GM18499 (cell line): ENCODE measurements at regions not wholly inside any gene's neighbourhood (a gene's known extent, or its start where the extent isn't known, plus 50 kb on each side); places are given as distances from the start of the nearest gene placed in this dataset.
"Not testable (repeated sequence)": the region's sequence is repeated elsewhere in the genome, so short reads cannot be mapped to it uniquely, and the experiment has no call there.

Source experiments
- ATAC-seq: cut with Tn5 transposase; IDR thresholded peaks from one replicate; pipeline ENCODE4 v1.9.1; 2021; ENCODE audit warnings: moderate number of reproducible peaks; ENCODE audit not compliant: insufficient read depth, unreplicated experiment

DNA sequence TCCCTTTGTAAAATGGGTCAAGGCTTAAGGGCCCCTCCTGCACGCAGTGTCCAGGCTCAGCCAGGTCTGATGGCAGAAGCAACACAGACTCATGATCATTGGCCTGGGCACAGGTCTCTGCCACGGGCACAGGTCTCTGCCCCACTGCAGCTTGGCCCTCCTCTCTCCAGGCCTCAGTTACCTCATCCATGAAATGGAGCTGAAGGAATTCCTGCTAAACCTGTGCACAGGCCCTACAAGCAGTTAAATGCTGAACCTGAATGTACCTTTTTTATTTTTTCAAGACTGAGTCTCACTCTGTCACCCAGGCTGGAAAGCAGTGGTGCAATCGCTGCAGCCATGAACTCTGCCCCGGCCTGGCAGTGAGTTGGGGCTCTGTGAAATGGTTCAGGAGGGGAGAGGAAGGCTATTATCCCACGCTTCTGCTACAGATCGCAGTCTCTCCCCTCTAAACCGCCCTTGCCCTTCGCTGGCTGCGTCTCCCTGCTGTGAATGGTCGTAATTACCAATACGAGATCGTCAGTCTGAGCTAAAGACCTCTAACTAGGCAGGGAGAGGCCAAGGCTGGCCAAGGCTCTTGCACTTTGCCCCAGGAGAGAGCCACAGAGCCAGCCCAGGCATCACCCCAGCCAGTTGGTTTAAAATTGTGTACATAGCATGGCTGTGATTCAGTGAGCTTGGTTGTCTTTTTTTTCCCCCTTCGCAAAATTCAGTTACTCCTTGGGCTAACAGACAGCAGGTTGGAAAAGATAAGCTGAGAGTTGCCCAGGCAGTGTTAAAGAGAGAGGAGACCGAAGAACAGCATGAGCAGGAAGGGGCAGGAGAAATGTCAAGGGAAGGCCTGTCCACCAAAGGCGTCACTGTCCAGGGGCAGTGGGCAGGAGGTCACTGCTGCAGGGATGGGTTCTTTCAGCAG, 93.0 kb upstream of the KCTD7 start:
- no peak for ATAC-seq

DNA sequence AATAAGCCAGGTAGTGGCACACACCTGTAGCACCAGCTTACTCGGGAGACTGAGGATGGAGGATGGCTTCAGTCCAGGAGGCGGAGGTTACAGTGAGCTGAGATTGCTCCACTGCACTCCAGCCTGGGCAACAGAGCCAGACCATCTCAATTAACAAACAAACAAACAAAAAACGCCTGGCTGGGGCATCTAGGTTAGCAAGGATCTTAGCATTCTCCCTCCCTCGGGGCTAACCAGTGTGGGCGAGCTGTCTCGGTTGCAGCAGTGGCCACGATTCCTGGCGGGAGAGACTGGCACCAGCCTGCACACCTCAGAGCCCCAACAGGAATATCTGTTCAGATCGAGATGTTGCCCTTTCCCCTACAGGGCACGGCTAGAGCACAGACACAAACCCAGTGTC, 91.3 kb upstream of the KCTD7 start:
- ATAC-seq = no peak

DNA sequence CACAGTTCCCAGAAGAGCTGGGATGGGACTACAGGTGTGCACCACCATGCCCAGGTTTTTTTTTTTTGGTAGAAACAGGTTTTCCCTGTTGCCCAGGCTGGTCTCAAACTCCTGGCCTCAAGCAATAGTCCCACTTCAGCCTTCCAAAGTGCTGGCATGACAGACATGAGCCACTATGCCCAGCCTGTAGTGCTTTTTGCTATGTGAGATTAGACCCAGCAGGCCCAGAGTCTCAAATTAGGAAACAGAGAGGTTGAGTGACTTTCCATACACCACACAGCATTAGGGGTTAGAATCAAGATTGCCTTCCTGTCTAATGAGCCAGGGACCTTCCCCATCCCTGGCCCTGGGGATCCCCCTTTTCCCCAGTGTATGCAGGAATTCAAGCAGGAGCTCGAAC, 90.8 kb upstream of the KCTD7 start:
- ATAC-seq = no peak

DNA sequence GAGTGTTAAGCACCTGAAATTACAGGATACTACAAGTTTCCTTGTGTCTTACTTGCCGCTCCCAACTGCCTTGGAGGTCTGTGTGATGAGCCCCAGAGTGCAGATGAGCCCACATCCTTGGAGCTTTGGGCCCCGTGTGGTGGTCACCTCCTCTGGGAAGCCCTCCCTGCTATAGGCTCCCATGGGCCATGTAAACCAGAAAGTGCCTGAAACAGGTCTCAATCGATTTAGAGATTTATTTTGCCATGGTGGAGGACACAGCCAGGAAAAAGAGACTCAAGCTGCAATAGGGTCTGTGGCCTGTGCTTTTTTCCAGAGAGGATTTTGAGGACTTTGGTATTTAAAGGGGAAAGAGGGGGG, 89.4 kb upstream of the KCTD7 start:
- no peak for ATAC-seq

DNA sequence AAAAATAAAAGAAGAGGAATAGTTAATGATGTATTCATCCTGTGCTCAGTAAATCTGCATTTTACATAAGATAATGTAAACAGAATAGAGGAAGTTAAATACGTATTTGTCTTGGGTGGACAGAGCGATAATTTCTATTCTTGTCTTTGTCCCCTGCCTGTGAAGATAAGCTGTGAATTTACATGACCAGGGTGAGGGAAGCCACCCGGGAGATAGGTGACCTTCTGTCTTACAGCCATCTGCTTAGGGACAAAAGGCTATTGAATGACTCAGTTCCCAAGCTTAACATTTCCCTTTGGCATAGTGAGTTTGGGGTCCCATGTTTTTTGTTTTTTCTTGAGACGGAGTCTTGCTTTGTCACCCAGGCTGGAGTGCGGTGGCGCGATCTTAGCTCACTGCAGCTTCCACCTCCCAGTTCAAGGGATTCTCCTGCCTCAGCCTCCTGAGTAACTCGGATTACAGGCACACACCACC, 88.7 kb upstream of the KCTD7 start:
- no peak for ATAC-seq

DNA sequence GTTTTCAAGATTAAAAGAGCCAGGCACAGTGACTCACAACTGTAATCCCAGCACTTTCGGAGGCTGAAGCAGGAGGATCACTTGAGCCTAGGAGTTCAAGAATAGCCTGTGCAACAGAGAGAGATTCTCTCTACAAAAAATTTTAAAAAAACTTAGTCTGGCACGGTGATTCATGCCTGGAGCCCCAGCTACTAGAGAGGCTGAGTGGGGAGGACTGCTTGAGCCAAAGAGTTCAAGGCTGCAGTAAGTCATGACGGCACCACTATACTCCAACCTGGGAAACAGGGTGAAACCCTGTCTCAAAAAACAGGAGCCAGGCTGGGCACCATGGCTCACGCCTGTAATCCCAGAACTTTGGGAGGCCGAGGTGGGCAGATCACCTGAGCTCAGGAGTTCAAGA, 86.6 kb upstream of the KCTD7 start:
- ATAC-seq = no peak

DNA sequence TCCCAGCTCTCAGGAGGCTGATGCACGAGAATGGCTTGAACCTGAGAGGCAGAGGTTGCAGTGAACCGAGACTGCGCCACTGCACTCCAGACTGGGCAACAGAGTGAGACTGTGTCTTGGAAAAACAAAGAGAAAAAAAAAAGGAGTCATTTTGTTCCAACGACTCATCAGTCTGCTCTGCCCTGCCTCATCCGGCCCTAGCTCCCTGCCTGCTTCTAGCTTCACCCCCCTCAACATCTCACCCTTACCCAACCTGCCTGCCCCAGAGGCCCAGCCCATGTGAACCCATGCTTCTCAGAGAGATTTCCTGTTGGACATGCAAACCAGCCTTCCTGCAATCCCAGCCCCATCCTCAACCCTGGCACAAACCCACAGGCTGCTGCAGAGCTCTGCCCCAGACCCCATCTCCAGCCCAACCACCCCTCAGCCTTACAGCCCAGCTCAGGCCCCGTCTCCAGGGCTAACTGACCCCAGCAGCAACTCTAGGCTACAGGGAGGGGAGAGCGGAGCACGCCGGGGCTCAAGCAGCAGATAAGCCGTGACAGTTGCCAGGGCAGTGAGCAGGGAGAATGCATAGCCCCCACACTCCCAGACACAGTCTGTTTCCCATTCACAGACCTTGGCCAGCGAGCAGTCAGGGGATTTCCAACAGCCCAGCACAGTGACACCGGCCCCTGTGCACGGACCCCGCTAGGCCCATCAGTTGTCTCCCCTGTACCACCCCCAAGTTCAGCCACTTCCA, 86.0 kb upstream of the KCTD7 start:
- no peak for ATAC-seq

DNA sequence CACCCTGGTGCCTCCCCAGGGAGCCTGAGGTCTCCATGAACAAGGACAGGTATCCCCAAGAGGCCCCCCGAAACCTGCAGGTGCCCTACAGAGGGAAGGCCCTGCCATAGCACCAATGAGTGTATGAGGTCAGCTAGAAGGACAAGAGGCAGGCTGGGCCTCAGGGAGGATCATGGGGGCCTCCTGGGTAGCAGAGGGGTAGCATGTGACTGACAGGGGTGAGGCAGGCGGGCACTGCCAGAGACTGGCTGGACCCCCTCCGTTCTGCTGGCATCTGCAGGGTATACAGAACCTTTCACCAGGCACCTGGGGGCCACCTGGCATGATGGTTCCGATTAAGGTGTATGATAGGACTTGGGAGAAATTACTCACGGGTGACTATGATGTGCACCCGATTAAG, 79.2 kb upstream of the KCTD7 start:
- ATAC-seq = no peak

DNA sequence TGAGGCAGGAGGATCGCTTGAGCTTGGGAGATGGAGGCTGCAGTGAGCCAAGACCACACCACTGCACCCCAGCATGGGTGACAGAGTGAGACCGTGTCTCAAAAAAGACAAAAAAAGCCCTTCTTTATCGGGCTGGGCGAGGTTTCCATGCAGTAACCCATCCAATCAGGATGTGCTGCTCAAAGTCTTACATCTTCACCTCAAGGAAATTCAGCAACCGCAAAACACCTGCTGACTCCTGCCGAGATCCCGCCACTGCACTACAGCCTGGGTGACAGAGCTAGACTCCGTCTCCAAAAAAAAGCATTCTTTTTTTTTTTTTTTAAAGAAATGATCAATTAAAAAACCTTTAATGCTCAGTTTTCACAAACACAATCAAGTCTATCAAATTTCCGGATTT, 75.7 kb upstream of the KCTD7 start:
- no peak for ATAC-seq

DNA sequence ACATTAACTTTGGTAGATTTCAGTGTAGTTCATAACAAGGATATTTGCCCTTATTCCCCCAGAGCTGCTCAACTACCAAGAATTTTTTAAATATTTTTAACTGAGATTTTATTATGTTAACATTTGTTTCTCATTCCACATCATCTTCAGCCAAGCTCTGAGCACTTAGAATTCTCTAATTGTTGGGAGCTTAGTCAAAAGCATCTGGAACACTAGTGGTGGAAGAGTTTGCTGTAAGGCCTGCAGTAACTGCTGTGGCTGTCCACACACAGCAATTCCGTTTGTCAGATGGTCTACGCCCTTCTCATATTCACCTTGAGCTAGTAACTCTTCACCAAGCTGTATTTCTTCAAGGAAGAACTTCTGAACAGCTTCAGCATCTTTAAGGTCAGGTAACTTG, 75.0 kb upstream of the KCTD7 start:
- ATAC-seq = not testable (repeated sequence)

DNA sequence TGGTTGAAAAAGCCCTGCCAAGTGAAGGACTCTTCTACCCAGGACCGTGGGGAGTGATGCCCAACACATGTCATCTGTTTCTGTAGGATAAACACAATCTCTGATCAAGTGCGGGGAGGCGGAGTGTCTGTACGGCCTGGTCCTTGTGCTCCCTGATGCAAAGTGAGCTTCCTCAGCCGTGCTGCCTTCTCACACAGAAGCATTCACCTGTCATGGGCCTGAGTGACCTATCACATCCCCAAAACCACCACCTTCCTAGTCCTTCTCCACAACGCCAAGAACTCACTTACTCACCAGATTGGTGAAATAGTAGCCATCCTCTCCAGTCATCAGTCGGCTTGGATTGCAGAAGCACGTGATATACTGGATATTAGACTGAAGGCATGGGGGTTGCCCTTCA, 74.4 kb upstream of the KCTD7 start:
- ATAC-seq = not testable (repeated sequence)

DNA sequence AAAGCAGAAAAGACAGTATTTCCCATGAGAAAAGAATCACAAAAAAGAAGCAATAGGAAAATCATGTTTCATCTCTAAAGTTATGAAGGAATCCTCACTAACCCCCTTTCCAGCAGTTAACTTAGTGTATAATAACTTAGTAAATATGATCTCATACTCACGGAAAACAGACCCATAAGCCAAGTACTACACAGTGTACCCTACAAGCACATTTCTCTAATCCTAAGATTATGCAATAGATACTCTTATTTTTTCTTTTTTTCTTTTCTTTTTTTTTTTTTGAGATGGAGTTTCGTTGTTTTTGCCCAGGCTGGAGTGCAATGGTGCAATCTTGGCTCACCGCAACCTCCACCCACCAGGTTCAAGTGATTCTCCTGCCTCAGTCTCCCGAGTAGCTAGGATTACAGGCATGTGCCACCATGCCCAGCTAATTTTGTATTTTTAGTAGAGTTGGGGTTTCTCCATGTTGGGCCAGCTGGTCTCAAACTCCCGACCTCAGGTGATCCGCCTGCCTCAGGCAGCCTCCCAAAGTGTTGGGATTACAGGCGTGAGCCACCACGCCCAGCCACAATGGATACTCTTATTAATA, 73.7 kb upstream of the KCTD7 start:
- ATAC-seq = not testable (repeated sequence)

DNA sequence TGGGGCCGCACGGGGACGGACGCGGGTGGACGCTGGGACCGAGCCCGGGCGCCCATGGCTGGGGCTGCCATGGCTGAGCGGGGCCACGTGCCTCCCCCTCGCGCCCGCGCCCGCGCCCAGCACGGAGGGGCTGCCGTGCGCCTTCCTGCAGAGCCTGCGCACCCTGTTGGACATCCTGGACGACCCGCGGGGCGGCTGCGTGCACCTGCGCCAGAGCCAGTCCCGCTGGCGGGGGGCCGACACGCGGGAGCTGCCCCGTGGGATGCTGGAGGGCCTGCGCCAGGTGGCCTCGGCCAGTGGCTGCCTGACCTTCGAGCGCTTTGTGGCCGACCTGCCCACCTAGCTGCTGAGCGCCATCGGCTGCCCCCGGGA, 72.5 kb upstream of the KCTD7 start:
- ATAC-seq = no peak

DNA sequence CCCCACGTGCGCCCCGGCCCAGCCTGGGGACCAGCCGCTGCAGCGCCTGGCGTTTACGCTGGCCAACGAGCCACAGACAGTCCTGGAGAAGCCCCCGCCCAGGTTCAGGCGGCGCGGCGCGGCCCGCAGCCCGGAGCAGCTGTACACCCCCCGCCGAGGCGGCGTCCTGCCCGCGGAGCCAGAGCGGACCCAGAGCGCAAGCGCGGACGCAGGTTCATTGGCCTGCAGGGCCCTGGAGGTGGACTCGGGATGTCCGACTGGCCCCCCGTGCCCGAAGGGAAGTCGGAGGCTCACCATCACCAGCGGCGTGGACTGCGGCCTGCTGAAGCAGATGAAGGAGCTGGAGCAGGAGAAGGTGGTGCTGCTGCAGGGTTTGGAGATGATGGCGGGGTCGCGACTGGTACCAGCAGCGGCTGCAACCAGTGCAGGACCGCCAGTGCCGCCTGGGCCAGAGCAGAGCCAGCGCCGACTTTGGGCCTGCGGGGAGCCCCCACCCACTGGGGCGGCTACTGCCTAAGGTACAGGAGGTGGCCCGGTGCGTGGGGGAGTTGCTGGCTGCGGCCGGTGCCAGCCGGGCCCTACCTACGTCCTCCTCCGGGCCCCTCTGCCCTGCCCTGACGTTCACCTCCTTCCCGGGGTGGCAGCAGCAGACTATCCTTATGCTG, 72.0 kb upstream of the KCTD7 start:
- no peak for ATAC-seq

DNA sequence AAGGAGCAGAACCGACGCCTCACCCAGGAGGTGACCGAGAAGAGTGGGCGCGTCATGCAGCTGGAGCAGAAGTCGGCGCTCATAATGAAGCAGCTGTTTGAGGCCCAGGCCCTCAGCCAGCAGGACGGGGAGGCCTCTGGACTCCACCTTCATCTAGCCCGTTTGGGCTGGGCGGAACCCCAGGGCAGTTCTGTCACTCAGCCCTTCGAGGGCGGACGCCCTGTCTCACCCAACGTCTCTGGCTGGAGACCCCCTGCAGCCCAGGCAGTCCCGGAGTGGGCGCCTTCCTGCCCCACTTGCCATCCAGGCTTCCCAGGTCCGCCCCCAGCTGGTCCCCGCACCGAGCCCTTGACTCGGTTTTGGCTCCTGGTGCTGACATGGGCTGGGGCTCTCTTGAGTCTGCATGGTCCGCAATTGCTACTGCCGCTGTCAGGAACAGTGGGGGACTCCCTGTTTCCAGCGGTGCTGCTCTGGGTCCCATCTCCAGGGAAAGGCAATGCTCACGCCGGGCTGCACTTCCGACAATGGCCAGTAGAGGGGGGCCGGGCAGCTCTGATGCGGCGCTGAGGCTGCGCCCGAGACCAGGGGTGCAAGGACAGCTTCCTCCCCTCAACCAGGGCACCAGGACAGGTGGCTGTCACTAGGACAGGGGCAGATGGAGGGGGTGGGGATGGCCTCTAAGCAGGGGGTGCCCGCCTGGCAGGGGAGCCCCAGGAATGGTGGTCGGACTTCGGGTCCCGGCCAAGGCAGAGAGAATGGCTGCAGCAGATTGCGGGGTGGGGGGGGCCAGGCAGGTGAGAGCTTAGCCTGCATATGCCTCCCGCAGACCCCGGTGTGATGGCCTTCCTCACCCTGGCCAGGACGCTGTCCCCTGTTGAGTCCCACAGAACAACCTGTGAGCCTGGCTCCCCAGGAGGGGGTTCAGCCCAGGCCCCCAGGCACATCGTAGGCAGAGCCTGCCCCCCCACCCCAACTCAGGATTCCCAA, 71.2 kb upstream of the KCTD7 start:
- ATAC-seq = no peak

DNA sequence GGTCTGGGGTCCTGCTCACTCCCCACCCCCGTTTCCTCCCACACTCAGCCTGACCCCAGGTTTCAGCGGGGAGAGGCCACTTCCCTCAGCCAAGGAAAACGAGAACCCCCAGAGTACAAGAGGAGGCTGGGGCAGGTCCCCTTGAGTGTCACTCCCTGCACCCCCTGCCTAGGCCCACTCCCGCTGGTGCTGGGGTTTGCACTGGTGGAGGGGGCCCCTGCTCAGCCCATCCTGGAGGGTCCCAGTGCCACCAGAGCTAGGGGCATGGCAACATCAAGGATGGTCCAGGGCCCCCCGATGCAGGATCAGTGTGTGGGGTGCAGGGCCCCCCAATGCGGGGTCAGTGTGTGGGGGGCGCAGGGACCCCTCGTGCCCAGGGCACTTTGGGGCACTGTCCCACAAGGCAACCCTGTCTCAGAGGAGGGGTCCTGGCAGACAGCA, 70.5 kb upstream of the KCTD7 start:
- ATAC-seq = no peak

DNA sequence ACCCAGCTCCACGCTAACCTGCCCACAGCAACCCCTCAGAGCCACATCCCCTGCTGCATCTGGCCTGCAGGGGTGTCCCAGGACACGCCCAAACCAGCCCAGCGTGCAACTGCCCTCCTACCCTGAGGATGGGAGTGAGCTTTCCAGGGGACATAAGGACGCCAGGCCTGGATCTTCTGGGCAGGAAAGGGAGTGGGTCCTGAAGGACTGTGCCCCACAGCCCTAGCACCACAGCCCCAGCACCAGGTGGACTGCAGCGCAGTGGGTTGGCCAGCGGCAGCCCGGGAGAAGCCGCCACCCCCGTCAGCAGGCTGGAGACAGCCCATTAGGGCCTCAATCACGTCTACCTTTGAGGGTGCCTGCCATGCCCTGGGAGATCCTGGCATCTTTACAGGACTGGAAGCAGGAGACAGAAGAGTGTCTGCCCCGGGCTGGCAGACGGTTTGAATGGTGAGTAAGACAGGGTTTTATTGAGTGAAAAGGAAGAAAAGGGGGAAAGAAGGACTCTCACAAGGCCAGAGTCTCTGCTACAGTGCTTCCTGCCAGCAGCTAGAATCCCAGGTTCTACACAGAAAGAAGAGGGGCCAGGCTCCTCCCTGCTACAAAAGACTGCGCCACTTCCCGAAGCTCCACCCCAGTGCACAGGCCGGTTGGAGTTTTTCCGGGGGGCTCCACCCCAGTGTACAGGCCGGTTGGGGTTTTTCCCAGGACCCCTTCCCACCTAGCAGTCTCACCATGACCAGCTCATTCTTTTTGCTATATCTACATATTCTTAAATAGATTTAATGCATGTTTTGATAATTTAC, 69.8 kb upstream of the KCTD7 start:
- ATAC-seq = no peak

DNA sequence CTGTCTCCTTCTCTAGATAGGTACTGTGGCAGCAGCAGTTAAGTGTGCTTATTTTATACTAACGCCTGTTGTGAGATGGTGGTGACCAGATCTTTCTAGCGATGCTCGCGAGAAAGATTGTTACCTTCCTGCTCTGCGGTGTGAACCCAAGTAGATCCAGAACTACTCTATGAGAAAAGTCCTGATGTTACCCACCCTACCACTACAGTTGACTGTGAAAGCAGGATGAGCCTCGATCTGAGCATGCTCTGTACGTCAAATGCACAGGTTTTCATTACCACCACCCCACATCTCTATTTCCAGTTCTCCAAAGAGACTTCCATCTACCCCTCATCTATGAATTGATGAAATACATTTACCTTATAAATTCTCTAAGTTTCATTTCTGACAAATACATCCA, 64.6 kb upstream of the KCTD7 start:
- ATAC-seq = no peak

DNA sequence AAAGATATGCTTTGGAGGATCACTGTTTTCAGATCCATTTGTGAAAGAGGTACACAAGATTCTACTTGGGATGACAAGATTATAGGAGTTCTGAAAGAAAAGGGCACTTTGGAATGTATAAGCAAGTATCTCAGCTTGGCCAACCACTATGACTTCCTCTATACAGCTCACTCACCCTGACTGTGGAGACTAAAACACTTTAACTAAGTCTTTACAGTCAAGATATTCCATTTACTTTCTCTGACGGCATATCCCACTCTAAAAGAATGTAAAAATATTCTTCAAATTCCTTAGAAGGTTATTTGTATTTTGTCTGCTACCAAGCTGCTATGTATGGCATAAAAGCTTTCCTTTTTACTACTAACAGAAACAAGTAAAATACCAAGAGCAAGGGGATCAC, 58.5 kb upstream of the KCTD7 start:
- ATAC-seq = not testable (repeated sequence)
